WTC11 (cell line): ENCODE measurements at regions not wholly inside any gene's neighbourhood (a gene's known extent, or its start where the extent isn't known, plus 50 kb on each side); places are given as distances from the start of the nearest gene placed in this dataset.

ENCODE experiments used
- CREB1 ChIP-seq: sonication (generic); formaldehyde crosslinking; IDR thresholded peaks from 2 replicates; pipeline ENCODE4 v1.8.0; 2023; ENCODE audit warnings: mild to moderate bottlenecking, missing genetic modification reagents
- TF ChIP-seq, protein P1 (sequence below): sonication (generic); formaldehyde crosslinking; IDR thresholded peaks from 2 replicates; pipeline ENCODE4 v1.8.1; 2023; ENCODE audit warnings: mild to moderate bottlenecking, missing genetic modification reagents, borderline replicate concordance

DNA sequence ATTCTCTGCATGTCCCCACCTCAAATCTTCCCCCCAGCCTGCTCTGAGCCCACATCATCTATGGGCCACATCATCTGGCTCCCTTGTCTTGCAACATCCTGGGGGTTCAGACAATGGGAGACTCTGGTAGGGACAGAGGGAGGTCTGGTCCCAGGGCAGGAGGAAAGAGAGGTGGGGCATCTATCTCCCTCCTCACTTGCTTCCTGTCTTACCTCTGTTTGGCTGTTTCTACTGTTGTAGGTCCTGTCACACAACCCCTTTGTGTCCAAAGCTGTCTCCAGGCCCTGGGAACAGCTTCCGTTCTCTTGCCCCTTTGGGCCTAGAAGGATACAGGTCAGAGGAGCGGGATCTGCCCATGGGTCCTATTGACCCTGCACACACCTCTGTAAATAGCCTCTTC is 227.2 kb downstream of the NSG2 start:
- no peak for TF ChIP-seq CREB1 (CRISPR knock-in tag)
- TF ChIP-seq, protein P1, sequence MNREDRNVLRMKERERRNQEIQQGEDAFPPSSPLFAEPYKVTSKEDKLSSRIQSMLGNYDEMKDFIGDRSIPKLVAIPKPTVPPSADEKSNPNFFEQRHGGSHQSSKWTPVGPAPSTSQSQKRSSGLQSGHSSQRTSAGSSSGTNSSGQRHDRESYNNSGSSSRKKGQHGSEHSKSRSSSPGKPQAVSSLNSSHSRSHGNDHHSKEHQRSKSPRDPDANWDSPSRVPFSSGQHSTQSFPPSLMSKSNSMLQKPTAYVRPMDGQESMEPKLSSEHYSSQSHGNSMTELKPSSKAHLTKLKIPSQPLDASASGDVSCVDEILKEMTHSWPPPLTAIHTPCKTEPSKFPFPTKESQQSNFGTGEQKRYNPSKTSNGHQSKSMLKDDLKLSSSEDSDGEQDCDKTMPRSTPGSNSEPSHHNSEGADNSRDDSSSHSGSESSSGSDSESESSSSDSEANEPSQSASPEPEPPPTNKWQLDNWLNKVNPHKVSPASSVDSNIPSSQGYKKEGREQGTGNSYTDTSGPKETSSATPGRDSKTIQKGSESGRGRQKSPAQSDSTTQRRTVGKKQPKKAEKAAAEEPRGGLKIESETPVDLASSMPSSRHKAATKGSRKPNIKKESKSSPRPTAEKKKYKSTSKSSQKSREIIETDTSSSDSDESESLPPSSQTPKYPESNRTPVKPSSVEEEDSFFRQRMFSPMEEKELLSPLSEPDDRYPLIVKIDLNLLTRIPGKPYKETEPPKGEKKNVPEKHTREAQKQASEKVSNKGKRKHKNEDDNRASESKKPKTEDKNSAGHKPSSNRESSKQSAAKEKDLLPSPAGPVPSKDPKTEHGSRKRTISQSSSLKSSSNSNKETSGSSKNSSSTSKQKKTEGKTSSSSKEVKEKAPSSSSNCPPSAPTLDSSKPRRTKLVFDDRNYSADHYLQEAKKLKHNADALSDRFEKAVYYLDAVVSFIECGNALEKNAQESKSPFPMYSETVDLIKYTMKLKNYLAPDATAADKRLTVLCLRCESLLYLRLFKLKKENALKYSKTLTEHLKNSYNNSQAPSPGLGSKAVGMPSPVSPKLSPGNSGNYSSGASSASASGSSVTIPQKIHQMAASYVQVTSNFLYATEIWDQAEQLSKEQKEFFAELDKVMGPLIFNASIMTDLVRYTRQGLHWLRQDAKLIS (CRISPR knock-in tag), result no peak
